ENCODE measurements at regions not wholly inside any gene's neighbourhood (a gene's known extent, or its start where the extent isn't known, plus 50 kb on each side); places are given as distances from the start of the nearest gene placed in this dataset.

DNA sequence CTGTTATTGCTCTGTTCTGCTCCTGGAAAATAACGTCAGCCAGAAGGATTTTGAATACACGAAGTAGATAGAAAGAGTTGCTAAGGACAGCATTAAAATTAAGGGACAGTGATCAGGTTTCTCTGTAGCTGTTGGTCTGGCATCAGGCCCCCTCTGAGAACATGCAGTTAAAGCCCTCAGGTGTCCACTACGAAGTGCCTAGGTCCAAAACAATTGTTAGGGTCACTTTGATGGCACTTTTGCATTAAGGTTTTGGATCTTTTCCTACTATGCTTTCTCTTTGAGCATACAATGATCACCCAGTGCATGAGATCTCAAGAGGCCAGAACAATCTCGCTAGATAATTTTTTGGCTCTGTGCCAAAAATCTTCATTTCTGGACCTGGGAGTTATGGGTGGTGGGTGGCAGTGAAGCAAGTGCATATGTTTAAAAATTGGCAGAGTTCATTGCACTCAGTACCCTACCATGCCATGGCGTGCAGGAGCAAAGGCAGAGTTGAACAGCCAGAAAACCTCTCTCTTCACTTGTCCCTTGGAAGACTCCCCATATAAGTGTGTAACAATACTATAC, 797.6 kb downstream of the ROBO2 start:
- TF ChIP-seq EZH2 (IDR thresholded peaks at IDR 0.05; ENCODE audit: borderline replicate concordance, low read depth, low read length, severe bottlenecking) (no peak), POLR2A (IDR thresholded peaks at IDR 0.05; ENCODE audit: low read depth, low read length) (no peak), GATA2 (IDR thresholded peaks at IDR 0.05; ENCODE audit: insufficient read depth, insufficient read length, low read depth, low read length) (no peak), MYC (IDR thresholded peaks at IDR 0.05; ENCODE audit: low read depth, low read length) (no peak), FOS (IDR thresholded peaks at IDR 0.05; ENCODE audit: borderline replicate concordance, insufficient read depth, low read length) (no peak), CTCF (IDR thresholded peaks at IDR 0.05; ENCODE audit: extremely low read depth in 1 of 2, insufficient read depth in 1 of 2, low read depth in 1 of 2, low read length in 2 of 2) (no peak), JUN (IDR thresholded peaks at IDR 0.05; ENCODE audit: borderline replicate concordance, insufficient read depth, insufficient read length, low read depth) (no peak), POLR2AphosphoS5 (IDR thresholded peaks at IDR 0.05; ENCODE audit: insufficient read depth, low read depth, low read length) (no peak), MAX (IDR thresholded peaks at IDR 0.05; ENCODE audit: insufficient read depth, insufficient read length) (no peak)
- H3K9ac ChIP-seq (replicated peaks; ENCODE audit: extremely low read depth, insufficient read depth, low read length), result no peak overlapping the region
- no peak overlapping the region for H3K27ac ChIP-seq (ENCODE audit: insufficient read depth, low read depth, low read length)
- no peaks in the 10 kb centered on the region for H3K36me3 ChIP-seq (ENCODE audit: control insufficient read depth in 2 of 2, extremely low read depth in 1 of 2, insufficient read depth in 2 of 2, low read length in 2 of 2)
- ChIA-PET CTCF (no interaction called here), POLR2A (no interaction called here)
- no TSS peak for BruUV-seq (replicated peaks)
- no peaks in the 10 kb centered on the region for H3K9me1 ChIP-seq (replicated peaks; ENCODE audit: control insufficient read depth, extremely low read depth, insufficient read depth, low read length)
- no peak for FAIRE-seq
- no peaks in the 10 kb centered on the region for H4K20me1 ChIP-seq (replicated peaks; ENCODE audit: control insufficient read depth, extremely low read depth, insufficient read depth, low read length)
- no peak overlapping the region for H3K4me3 ChIP-seq (replicated peaks in 1 of 3; ENCODE audit: insufficient read depth in 1 of 3, low read depth in 1 of 3, low read length in 3 of 3)
- H3K4me2 ChIP-seq (ENCODE audit: insufficient read depth, low read length), result no peak overlapping the region
- no peaks in the 10 kb centered on the region for H3K79me2 ChIP-seq (ENCODE audit: control insufficient read depth, insufficient read depth, low read length)
- DNase-seq (ENCODE audit: low read depth, low spot score), result no peak
- dilution Hi-C loops (cut with MboI; ENCODE audit: extremely low pct_ligation_motif_present, low sequenced_read_pairs) (no loop called here), intact Hi-C loops (cut with micrococcal nuclease) (no loop called here)
- H3K9me3 ChIP-seq (replicated peaks; ENCODE audit: control insufficient read depth, insufficient read depth, low read length), result no peaks in the 10 kb centered on the region
- no peak overlapping the region for H2AFZ ChIP-seq (ENCODE audit: low read depth, low read length)
- no peaks in the 10 kb centered on the region for H3K4me1 ChIP-seq (ENCODE audit: control insufficient read depth, extremely low read depth, insufficient read depth, low read length)
- no peaks in the 10 kb centered on the region for H3K27me3 ChIP-seq (ENCODE audit: control insufficient read depth in 2 of 2, insufficient read depth in 2 of 2, low read length in 2 of 2)

Data from endothelial cell of umbilical vein (primary cell).